ENCODE measurements at regions not wholly inside any gene's neighbourhood (a gene's known extent, or its start where the extent isn't known, plus 50 kb on each side); places are given as distances from the start of the nearest gene placed in this dataset.

GRCh38 chrX:14359727-14360126 lies 169.6 kb upstream of the GLRA2 start:
- TF ChIP-seq EZH2 (IDR thresholded peaks at IDR 0.05; ENCODE audit: insufficient read depth, low read length) (no peak), CTCF (IDR thresholded peaks at IDR 0.05; ENCODE audit: insufficient read depth, low read depth, low read length) (no peak)
- H3K4me3 ChIP-seq (ENCODE audit: insufficient read depth, low read depth, low read length) = no peak overlapping the region
- H3K4me1 ChIP-seq (ENCODE audit: insufficient read depth, low read length) = peaks cover 2% of the 10 kb centered on the region
- no peaks in the 10 kb centered on the region for H3K9me3 ChIP-seq (ENCODE audit: insufficient read depth, low read depth, low read length)
- H3K36me3 ChIP-seq (ENCODE audit: insufficient read depth, low read length) = no peaks in the 10 kb centered on the region
- H3K36me3 Mint-ChIP-seq (ENCODE audit: low read depth, unreplicated experiment) = no peaks in the 10 kb centered on the region
- H3K4me1 Mint-ChIP-seq (ENCODE audit: low read depth, unreplicated experiment) = peaks cover 30% of the 10 kb centered on the region
- H2AFZ ChIP-seq (ENCODE audit: low read depth, low read length) = no peak overlapping the region
- no peak overlapping the region for H3K4me3 Mint-ChIP-seq (ENCODE audit: unreplicated experiment)
- H3K4me2 ChIP-seq (ENCODE audit: low read length) = no peak overlapping the region
- H4K20me1 ChIP-seq (ENCODE audit: insufficient read depth, low read length) = no peaks in the 10 kb centered on the region
- H3K27ac Mint-ChIP-seq (ENCODE audit: unreplicated experiment) = no peak overlapping the region
- no peak overlapping the region for H3K9ac ChIP-seq (ENCODE audit: low read length)
- H3K27me3 Mint-ChIP-seq (ENCODE audit: low read depth, unreplicated experiment) = no peaks in the 10 kb centered on the region
- DNase-seq (ENCODE audit: low read depth) = no peak
- H3K9me3 Mint-ChIP-seq (ENCODE audit: unreplicated experiment) = no peaks in the 10 kb centered on the region
- no peak for FAIRE-seq
- H3K27me3 ChIP-seq (ENCODE audit: insufficient read depth, low read length) = no peaks in the 10 kb centered on the region
- no peaks in the 10 kb centered on the region for H3K79me2 ChIP-seq (ENCODE audit: insufficient read depth, low read length)
- H3K27ac ChIP-seq (ENCODE audit: low read depth, low read length) = no peak overlapping the region

- H3K27ac ChIP-seq (ENCODE audit: low read depth, low read length) = no peak overlapping the region
- TF ChIP-seq CTCF (IDR thresholded peaks at IDR 0.05; ENCODE audit: insufficient read depth, low read depth, low read length) (no peak), EZH2 (IDR thresholded peaks at IDR 0.05; ENCODE audit: insufficient read depth, low read length) (no peak)
- Mint-ChIP-seq H3K4me1 (ENCODE audit: low read depth, unreplicated experiment) (peaks cover 29% of the 10 kb centered on the region), H3K27me3 (ENCODE audit: low read depth, unreplicated experiment) (no peaks in the 10 kb centered on the region), H3K27ac (ENCODE audit: unreplicated experiment) (no peak overlapping the region), H3K9me3 (ENCODE audit: unreplicated experiment) (no peaks in the 10 kb centered on the region), H3K4me3 (ENCODE audit: unreplicated experiment) (no peak overlapping the region), H3K36me3 (ENCODE audit: low read depth, unreplicated experiment) (no peaks in the 10 kb centered on the region)
- peak; percentile 87 for FAIRE-seq
- H3K9me3 ChIP-seq (ENCODE audit: insufficient read depth, low read depth, low read length) = no peaks in the 10 kb centered on the region
- no peak overlapping the region for H3K4me2 ChIP-seq (ENCODE audit: low read length)
- no peak overlapping the region for H3K4me3 ChIP-seq (ENCODE audit: insufficient read depth, low read depth, low read length)
- H3K36me3 ChIP-seq (ENCODE audit: insufficient read depth, low read length) = no peaks in the 10 kb centered on the region
- H4K20me1 ChIP-seq (ENCODE audit: insufficient read depth, low read length) = no peaks in the 10 kb centered on the region
- no peaks in the 10 kb centered on the region for H3K27me3 ChIP-seq (ENCODE audit: insufficient read depth, low read length)
- no peak overlapping the region for H2AFZ ChIP-seq (ENCODE audit: low read depth, low read length)
- H3K9ac ChIP-seq (ENCODE audit: low read length) = no peak overlapping the region
- peaks cover 2% of the 10 kb centered on the region for H3K4me1 ChIP-seq (ENCODE audit: insufficient read depth, low read length)
- DNase-seq (ENCODE audit: low read depth) = no peak
- no peaks in the 10 kb centered on the region for H3K79me2 ChIP-seq (ENCODE audit: insufficient read depth, low read length)
Observed at GRCh38 chrX:14359316-14359715, 170.0 kb upstream of the GLRA2 start.

GRCh38 chrX:14357314-14357713 lies 172.0 kb upstream of the GLRA2 start:
- no peak overlapping the region for H3K4me3 ChIP-seq (ENCODE audit: insufficient read depth, low read depth, low read length)
- Mint-ChIP-seq H3K27ac (ENCODE audit: unreplicated experiment) (no peak overlapping the region), H3K36me3 (ENCODE audit: low read depth, unreplicated experiment) (no peaks in the 10 kb centered on the region), H3K27me3 (ENCODE audit: low read depth, unreplicated experiment) (no peaks in the 10 kb centered on the region), H3K4me1 (ENCODE audit: low read depth, unreplicated experiment) (peaks cover 15% of the 10 kb centered on the region), H3K4me3 (ENCODE audit: unreplicated experiment) (no peak overlapping the region), H3K9me3 (ENCODE audit: unreplicated experiment) (no peaks in the 10 kb centered on the region)
- H2AFZ ChIP-seq (ENCODE audit: low read depth, low read length) = no peak overlapping the region
- H3K4me1 ChIP-seq (ENCODE audit: insufficient read depth, low read length) = peaks cover 2% of the 10 kb centered on the region
- no peaks in the 10 kb centered on the region for H3K9me3 ChIP-seq (ENCODE audit: insufficient read depth, low read depth, low read length)
- DNase-seq (ENCODE audit: low read depth) = no peak
- no peak for TF ChIP-seq CTCF (IDR thresholded peaks at IDR 0.05; ENCODE audit: insufficient read depth, low read depth, low read length)
- TF ChIP-seq EZH2 (IDR thresholded peaks at IDR 0.05; ENCODE audit: insufficient read depth, low read length) = no peak
- H3K27me3 ChIP-seq (ENCODE audit: insufficient read depth, low read length) = no peaks in the 10 kb centered on the region
- no peak overlapping the region for H3K9ac ChIP-seq (ENCODE audit: low read length)
- no peak overlapping the region for H3K27ac ChIP-seq (ENCODE audit: low read depth, low read length)
- no peaks in the 10 kb centered on the region for H3K79me2 ChIP-seq (ENCODE audit: insufficient read depth, low read length)
- no peak overlapping the region for H3K4me2 ChIP-seq (ENCODE audit: low read length)
- H3K36me3 ChIP-seq (ENCODE audit: insufficient read depth, low read length) = no peaks in the 10 kb centered on the region
- H4K20me1 ChIP-seq (ENCODE audit: insufficient read depth, low read length) = no peaks in the 10 kb centered on the region
- FAIRE-seq = no peak

Measured in astrocyte (in vitro differentiated cells and primary cell).